ENCODE measurements at regions not wholly inside any gene's neighbourhood (a gene's known extent, or its start where the extent isn't known, plus 50 kb on each side); places are given as distances from the start of the nearest gene placed in this dataset.

- TF ChIP-seq THAP9 (CRISPR knock-in tag; IDR thresholded peaks at IDR 0.05; ENCODE audit: borderline replicate concordance) (peak; percentile 51; the same call in 1 of the 2 replicates), ZNF7 (CRISPR knock-in tag; IDR thresholded peaks at IDR 0.05) (no peak), MAFG (CRISPR knock-in tag; IDR thresholded peaks at IDR 0.05) (no peak), ZFP62 (CRISPR knock-in tag; IDR thresholded peaks at IDR 0.05) (no peak), ZNF280D (CRISPR knock-in tag; IDR thresholded peaks at IDR 0.05) (peak; percentile 66; the same call in 1 of the 2 replicates), MIXL1 (CRISPR knock-in tag; IDR thresholded peaks at IDR 0.05) (peak; percentile 59; the same call in 1 of the 2 replicates), ZNF329 (CRISPR knock-in tag; IDR thresholded peaks at IDR 0.05; ENCODE audit: low read depth) (no peak), ZNF772 (CRISPR knock-in tag; IDR thresholded peaks at IDR 0.05) (peak; percentile 25; the same call in 1 of the 2 replicates), ZNF431 (CRISPR knock-in tag; IDR thresholded peaks at IDR 0.05; ENCODE audit: borderline replicate concordance, low read depth) (no peak), ZNF101 (CRISPR knock-in tag; IDR thresholded peaks at IDR 0.05; ENCODE audit: borderline replicate concordance, low read depth) (0 out of 2 replicates have a peak, but pooled peaks have one; percentile 63), ZNF792 (CRISPR knock-in tag; IDR thresholded peaks at IDR 0.05) (peak; percentile 68; the same call in 1 of the 2 replicates), ZNF710 (CRISPR knock-in tag; IDR thresholded peaks at IDR 0.05; ENCODE audit: borderline replicate concordance) (0 out of 2 replicates have a peak, but pooled peaks have one; percentile 32), ZBTB33 (CRISPR knock-in tag; IDR thresholded peaks at IDR 0.05) (0 out of 2 replicates have a peak, but pooled peaks have one; percentile 19), SPEN (CRISPR knock-in tag; IDR thresholded peaks at IDR 0.05; ENCODE audit: low read depth) (no peak), HIC2 (CRISPR knock-in tag; IDR thresholded peaks at IDR 0.05; ENCODE audit: low read depth) (peak; percentile 99), SIX1 (CRISPR knock-in tag; IDR thresholded peaks at IDR 0.05; ENCODE audit: borderline replicate concordance) (no peak), KLF16 (CRISPR knock-in tag; IDR thresholded peaks at IDR 0.05) (0 out of 4 replicates have a peak, but pooled peaks of 1 of the 2 experiments have one; percentile 14)
Observed at GRCh38 chr11:34825670-34826383, 90.4 kb downstream of the APIP start (continued).
